ENCODE measurements at regions not wholly inside any gene's neighbourhood (a gene's known extent, or its start where the extent isn't known, plus 50 kb on each side); places are given as distances from the start of the nearest gene placed in this dataset.

- no peak for TF ChIP-seq CTCF (IDR thresholded peaks at IDR 0.05)
- no peak for TF ChIP-seq POLR2A (IDR thresholded peaks at IDR 0.05)
- TF ChIP-seq POLR2AphosphoS5 (IDR thresholded peaks at IDR 0.05), result no peak
Measured at GRCh38 chr14:43872222-43872621, 634.9 kb downstream of the FSCB start.
